Fibroblast of peridontal ligament (primary cell): ENCODE measurements at regions not wholly inside any gene's neighbourhood (a gene's known extent, or its start where the extent isn't known, plus 50 kb on each side); places are given as distances from the start of the nearest gene placed in this dataset.
A peak's percentile ranks its signal among the peaks of the same experiment; 100 is the strongest.

ENCODE experiments used
- DNase-seq: peaks from one replicate; pipeline ENCODE4 v3.0.0-alpha.2; 2010; ENCODE audit errors: extremely low read depth

- DNase-seq, result peak; percentile 66
Measured at GRCh38 chr14:58783792-58784511, 146.2 kb downstream of the DACT1 start.

GRCh38 chr14:58784931-58785330, 147.2 kb downstream of the DACT1 start:
- no peak for DNase-seq

- DNase-seq, result no peak
Measured at GRCh38 chr14:58785701-58786100, 147.9 kb downstream of the DACT1 start.

GRCh38 chr14:58787592-58787991, 149.8 kb downstream of the DACT1 start:
- DNase-seq, result peak; percentile 49

GRCh38 chr14:58788655-58789503, 151.1 kb downstream of the DACT1 start:
- DNase-seq, result no peak

- DNase-seq, result peak; percentile 75
Measured at GRCh38 chr14:58789736-58790135, 152.0 kb downstream of the DACT1 start.

- DNase-seq, result peak; percentile 53
Measured at GRCh38 chr14:58792416-58792815, 154.7 kb downstream of the DACT1 start.

- DNase-seq, result no peak
Measured at GRCh38 chr14:58793131-58793740, 155.5 kb downstream of the DACT1 start.

GRCh38 chr14:58794993-58795762, 157.4 kb downstream of the DACT1 start:
- no peak for DNase-seq

GRCh38 chr14:58796242-58797009, 158.7 kb downstream of the DACT1 start:
- DNase-seq, result no peak

- no peak for DNase-seq
Measured at GRCh38 chr14:58797010-58797429, 159.3 kb downstream of the DACT1 start.

GRCh38 chr14:58798173-58798572, 160.4 kb downstream of the DACT1 start:
- DNase-seq, result no peak

GRCh38 chr14:58801086-58801485, 163.3 kb downstream of the DACT1 start:
- no peak for DNase-seq

- DNase-seq, result peak; percentile 84
Measured at GRCh38 chr14:58805057-58805456, 167.3 kb downstream of the DACT1 start.

GRCh38 chr14:58805605-58806409, 168.0 kb downstream of the DACT1 start:
- peak; percentile 50 for DNase-seq

- no peak for DNase-seq
Measured at GRCh38 chr14:58807191-58807590, 169.4 kb downstream of the DACT1 start.

GRCh38 chr14:58808828-58809227, 171.1 kb downstream of the DACT1 start:
- peak; percentile 70 for DNase-seq

GRCh38 chr14:58809520-58809919, 171.8 kb downstream of the DACT1 start:
- no peak for DNase-seq

- DNase-seq, result no peak
Measured at GRCh38 chr14:58812050-58812910, 174.5 kb downstream of the DACT1 start.
